GM21723 (cell line): ENCODE measurements at regions not wholly inside any gene's neighbourhood (a gene's known extent, or its start where the extent isn't known, plus 50 kb on each side); places are given as distances from the start of the nearest gene placed in this dataset.

ENCODE experiments used
- ATAC-seq: cut with Tn5 transposase; IDR thresholded peaks from one replicate; pipeline ENCODE4 v1.9.1; 2021; ENCODE audit warnings: mild to moderate bottlenecking, moderate library complexity; ENCODE audit not compliant: unreplicated experiment

DNA sequence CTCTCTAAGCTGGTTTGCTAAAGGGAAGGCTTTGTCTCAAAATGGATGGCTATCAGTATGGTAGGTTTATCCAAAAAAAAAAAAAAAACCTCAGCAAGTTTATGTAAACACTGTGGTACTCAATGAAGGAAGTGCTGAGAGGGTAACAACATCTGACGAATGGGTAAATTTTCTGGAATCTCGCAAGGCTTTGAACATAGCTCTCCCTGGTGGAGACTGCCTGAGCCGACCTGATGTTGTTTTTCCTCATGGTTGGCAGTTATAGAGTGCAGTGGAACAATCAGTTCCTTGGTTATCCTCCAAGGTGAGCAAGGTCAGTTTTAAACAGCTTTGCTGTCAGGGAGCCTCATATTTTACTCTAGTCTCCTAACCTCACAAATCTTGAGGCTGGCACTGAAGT is 94.6 kb downstream of the ZPLD1 start:
- ATAC-seq, result no peak

DNA sequence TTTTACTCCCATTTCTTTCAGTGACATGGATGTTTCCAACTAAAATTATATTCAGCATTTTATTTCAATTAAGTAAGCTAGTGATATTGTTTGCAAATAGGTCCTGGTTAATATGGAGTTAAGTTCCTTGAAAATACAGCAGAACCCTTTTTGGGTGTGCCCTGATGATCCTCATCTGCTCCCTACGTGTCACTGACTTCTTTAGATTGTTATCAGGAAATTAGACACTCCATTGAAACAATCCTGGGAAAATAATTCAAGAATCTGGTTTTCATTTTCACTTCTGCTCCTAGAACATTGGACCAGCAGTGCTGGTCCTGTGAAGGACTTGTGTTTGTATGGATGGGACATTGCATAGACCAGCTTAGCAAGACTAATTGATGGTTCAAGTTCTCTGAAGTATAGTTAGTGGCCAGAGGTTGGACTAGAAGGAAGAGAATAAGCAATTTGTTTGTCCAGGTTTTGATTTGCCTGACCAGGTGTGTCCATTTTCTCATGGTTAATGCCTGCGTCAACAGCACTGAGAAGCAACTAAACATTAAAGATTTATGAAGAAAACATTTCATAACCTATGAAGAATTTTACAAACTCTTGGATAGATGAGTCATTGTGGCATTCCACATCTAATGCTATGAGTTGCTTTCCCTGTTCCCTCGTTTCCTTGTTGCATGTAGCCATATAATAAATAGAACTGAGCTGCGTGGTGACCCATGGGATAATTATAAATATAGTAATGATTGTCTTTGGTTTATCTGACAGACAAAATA is 95.8 kb downstream of the ZPLD1 start:
- ATAC-seq, result no peak

DNA sequence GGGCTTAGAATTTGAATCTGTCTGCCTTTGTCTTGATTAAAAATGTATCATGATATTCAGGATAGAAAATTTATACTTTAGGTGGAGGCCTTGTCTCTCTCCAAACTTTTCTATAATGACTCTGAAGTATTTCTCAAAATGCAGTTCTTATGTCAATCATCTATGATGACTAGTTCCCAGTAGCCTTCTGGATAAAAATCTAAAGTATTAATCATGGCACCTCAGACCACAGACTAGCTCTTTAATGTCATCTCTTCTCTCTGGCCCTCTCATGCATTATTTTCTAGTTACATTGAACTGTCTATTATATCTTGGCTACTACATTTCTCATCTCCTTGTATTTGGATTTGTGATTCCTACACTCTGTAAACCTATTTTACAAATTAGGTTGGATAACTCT is 96.9 kb downstream of the ZPLD1 start:
- no peak for ATAC-seq

DNA sequence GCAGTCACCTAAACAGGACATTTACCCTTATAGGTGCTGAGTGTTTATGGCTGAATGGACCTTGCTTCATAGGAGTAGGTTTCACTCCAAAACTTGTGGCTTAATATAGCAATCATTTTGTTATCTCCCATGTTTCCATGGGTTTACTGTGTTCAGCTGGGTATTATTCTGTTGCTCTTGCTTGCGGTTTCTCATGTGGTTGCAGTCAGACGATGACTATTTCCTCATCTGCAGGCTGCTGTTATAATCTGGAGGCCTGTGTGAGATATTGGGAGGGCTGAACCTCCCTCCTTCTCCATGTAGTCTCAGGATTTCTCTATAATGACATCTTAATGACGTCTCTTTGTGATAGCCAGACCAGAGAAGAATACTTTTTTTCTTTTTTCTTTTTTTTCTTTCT is 98.1 kb downstream of the ZPLD1 start:
- ATAC-seq, result no peak

DNA sequence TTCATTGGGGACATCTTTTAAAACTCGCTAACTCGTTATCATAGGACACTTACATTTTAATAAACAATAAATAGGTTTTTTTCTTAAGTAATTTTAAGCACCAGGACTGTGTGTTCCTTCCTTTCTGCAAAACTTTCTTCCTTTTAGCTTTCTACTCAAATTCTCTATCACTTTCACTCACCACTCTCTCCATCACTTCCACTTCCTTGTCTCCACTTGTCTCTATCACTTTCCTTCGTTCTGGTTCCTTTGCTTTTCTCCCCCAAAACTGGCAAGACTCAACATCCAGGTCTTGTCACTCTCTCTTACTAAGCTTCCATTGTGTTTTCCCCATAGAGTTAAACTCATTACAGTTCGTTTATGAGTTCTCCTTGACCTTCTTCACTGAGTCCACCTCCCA is 99.0 kb downstream of the ZPLD1 start:
- ATAC-seq, result no peak

DNA sequence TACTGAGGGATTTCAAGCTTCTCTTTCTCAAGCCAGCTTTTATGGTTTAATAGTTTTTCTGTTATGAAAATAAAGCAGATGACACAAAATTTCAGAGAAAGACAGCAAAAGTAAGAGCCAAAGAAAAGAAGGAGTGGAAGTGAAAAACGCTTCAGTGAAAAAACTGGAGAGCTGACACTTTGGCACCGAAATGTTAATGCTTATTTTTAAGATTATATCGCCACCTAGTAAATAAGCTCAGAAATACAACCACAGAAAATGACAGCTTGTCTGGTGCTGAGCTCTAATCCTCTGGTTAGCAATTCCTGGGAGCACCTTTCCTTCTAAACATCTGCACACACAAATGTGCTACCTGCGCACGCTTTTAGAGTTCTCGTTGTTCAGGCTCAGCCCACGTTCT is 101.6 kb downstream of the ZPLD1 start:
- ATAC-seq, result peak; percentile 84

DNA sequence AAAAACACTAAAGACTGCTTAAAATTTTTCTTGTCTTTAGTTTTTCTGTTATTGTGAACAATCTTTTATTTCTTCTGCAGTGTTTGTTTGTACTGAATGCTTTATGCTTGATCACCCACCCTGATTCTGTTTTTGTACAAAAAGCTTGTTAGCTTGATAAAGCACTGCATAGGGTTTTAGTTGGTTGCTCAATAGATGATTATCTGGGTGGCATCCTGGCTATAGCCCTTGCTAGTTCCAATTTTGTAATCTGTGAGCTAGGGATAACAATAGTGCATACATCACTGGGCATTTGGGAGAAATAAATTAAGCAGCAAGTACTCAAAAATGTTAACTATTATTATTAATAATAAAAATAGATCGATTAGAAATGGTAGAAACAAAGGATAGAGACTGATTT is 102.3 kb downstream of the ZPLD1 start:
- ATAC-seq, result no peak

DNA sequence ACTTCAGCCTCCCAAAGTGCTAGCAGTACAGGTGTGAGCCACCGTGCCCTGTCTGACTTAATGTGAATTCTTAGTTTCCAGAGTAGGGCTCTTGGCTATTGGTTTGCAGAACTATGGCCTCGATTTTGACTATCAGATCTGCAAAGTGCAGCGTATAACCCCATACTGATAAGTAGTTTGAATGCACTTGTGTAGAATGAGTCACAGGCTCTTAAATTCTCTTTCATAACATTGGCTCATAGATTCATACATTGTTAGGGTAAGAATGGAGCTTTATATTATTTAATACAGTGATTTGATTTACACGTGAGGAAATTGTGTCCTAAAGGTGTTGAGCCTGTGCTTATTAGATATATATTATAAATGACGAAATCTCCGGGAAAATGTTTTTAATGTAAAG is 109.9 kb downstream of the ZPLD1 start:
- no peak for ATAC-seq

DNA sequence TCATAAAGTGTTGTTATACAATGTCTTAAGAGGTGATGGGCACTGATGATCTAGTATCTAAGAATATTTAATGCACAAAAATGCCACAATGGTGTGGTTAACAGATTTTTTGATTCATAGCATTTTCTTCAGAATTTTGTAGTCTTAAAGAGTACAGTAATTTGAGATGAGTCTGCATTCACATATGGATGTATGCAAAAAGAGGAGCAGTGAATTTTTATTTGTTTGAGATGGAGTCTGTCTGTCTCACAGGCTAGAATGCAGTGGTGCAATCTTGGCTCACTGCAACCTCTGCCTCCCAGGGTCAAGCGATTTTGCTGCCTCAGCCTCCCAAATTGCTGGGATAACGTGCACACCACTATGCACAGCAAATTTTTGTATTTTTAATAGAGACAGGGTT is 110.5 kb downstream of the ZPLD1 start:
- ATAC-seq, result no peak

DNA sequence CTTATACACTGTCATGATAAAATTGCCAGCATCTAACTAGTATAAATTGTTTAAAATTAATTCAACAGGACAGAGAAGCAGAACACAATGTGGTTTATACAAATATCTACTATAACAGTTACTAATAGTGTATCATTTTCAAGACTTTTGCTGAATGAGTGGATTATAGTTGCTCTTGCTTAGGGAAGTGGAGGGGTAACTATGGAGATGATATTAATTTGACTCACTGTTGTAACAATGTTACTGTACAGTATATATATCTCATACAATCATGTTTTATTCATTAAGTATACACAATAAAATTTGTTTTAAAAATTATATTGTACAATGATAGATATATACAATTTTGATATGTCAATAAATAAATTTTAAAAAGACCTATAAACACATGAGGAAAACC is 119.1 kb downstream of the ZPLD1 start:
- no peak for ATAC-seq

DNA sequence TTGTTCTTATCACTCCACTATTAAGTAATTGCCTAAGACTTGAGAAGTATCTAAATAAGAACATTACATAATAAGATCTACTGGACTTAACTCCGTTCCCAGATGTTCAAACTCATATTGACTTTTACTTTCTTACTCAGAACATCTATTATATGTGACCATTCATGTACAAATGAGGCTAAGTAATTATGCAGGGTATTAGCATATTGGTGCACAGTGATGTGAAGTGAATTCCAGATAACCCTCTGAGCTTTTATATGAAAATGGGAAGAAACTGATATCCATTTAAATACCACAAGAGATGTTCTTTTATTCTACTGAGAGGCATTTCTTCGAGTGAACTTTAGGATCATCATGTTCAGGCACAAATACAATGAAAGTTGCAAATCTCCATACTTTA is 135.7 kb downstream of the ZPLD1 start:
- ATAC-seq, result no peak

DNA sequence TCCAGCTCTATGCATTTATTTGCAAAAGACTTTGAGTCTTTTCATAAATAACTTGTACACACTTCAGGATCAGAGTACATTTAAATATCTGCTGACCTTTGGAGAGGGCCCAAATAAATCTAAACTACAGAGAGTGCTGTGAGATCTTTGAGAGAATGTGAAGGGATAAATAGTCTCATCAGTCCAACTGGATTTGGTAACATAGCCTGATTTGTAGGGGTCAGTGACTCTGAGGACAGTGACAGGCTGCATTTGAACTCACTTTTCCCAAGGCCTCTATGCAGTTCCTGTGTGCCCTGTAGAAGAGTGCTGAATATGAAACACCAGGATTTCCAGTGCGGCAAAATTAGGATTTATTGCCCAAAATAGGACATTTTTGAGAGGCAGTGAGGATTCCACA is 136.2 kb downstream of the ZPLD1 start:
- ATAC-seq, result no peak

DNA sequence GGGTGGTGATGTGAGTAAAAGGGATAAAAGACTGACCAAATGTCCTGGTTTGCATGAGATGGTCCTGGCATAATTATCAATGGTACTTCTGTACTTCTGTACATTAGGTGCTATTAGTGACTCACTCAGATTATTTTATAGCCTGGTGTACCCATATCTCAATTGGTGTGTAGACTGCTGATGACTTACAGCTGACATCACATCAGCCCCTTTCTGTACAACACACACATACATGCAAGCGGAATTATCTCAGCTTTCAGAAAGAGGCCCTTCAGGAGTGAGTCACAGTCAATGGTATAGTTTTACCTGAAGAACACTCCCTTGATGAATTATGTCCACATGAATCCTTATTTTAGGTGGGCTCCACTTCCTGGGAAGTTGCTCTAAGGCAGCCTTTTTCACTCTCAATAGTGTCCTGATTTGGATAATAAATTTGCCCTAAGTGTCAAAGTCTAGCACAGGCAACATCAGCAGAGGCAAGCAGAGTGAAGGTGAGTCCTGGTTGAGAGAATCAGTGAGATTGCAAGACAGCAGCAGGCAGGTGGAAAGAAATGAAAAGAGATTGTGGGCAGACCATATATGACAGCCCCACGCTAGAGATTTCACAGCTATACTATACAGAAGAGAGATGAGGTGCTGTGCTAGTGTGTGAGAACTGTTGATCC is 137.0 kb downstream of the ZPLD1 start:
- no peak for ATAC-seq

DNA sequence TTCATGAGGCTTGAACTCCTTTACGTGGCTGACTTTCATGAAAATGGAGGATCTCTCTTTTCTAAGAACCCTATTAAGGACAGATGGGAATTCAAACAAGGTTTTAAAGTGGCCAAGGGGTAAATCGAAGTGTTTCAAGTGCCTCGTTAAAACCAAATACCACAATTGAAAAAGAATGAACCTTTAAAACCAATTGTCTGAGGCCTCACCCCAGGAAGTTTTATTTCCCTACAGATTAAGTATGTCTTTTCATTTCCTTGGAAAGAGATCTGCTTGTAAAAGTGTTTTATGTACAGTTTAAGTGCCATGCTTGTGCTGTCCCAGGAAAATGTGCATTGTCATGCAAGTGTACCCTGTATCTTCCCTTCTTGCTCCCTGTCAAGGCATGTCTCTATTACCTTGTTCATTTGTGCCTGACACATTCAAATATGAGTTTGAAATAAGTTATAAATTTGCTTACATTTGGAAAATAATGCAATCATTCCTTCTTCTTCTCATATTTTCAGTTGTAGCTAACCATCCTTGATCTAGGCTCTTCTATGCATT is 138.7 kb downstream of the ZPLD1 start:
- ATAC-seq, result no peak

DNA sequence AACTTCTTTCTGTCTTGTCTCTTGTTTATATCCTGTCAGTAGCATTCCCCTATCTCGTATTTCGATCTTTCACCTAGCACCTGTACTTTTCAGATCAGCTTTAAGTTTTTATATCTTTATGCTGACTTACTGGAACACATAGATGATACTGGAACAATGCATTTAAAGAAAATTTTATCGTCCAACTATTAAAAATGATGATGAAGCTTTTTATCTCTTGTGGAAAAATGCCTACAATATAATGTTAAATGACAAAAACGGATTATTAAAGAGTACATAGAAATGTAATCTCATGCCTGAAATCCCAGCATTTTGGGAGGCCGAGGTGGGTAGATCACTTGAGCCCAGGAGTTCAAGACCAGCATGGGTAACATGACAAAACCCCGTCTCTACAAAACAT is 139.5 kb downstream of the ZPLD1 start:
- no peak for ATAC-seq

DNA sequence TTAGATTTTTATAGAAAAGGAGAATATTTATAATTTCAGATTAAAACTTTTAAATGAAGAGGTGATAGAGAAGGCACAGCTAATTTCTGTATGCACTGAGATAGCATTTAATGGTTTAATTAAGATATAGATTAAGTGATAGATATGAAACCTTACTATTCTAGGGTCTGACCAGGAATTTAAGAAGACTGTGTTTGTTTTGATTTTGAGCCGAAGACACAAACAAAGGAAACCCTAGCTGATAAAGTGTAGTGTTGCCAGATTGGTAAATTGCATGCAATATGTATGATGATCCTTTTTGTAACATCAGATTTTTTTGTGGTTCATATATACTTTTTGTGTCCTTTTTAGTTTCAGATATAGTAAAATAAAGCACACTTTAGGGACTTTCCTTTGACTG is 141.8 kb downstream of the ZPLD1 start:
- no peak for ATAC-seq

DNA sequence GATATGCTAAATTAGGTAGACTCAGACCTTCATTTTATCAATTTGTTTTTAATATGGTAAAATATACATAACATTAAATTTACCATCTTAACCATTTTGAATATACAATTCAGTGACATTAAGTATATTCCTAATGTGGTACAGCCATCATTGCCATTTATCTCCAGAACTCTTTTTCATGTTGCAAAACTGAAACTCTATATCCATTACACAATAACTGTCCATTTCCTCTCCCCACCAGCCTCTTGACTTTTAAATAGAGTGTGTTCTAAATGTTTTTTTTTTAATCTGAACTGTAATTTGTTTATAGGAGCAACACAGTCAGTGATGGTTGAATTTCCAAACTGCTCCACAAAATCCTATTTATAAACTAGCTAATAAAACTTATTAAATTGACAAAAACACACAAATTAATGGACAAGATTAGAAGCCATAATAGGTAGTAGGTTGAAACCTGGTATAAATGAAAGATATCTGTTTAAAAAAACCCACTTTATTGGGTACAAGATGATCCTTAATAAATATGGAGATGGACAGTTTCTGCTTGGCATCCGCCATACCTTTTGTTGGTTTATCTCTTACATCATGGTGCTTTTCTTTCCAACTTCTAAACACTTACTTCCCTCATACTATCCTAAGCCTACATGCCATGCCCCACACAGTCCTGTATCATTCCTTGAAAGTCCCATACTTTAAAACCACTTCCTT is 142.4 kb downstream of the ZPLD1 start:
- ATAC-seq, result no peak

DNA sequence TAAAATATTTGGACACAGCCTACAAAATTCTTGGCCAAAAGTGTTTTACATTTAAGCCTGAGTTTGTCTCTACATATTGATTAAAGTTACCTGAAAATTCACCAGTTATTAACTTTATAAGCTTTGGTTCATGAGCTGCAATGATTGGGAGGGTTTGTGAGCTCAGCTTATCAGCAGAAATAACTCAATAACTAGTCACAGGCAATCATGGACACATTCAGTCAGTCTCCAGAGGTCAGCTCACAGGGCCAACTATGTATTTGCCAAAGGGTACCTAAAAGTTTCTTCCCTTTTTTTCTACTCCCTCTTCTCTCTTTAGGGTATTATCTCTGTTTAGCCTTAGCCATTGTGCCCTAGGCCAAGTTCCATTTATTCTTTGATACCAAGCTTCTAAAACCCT is 145.9 kb downstream of the ZPLD1 start:
- ATAC-seq, result no peak

DNA sequence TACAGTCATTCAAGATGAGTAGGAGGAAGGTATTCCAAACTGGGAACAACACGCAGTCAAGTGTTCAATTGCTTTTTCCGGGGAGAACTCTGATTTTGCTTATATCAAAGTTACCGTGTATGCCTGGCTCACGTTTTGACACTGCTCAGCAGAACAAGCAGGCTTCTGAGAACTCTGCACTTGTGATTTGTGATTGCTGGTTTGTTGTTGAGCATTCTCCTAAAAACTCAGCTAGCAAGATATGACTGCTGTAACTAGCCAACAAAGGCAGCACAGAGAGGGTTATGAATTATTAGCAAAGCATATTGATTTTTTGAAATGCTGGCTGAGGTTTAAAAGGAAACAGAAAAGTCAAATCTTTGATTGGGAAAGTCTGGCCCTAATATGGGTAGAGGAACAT is 151.7 kb downstream of the ZPLD1 start:
- ATAC-seq, result no peak

DNA sequence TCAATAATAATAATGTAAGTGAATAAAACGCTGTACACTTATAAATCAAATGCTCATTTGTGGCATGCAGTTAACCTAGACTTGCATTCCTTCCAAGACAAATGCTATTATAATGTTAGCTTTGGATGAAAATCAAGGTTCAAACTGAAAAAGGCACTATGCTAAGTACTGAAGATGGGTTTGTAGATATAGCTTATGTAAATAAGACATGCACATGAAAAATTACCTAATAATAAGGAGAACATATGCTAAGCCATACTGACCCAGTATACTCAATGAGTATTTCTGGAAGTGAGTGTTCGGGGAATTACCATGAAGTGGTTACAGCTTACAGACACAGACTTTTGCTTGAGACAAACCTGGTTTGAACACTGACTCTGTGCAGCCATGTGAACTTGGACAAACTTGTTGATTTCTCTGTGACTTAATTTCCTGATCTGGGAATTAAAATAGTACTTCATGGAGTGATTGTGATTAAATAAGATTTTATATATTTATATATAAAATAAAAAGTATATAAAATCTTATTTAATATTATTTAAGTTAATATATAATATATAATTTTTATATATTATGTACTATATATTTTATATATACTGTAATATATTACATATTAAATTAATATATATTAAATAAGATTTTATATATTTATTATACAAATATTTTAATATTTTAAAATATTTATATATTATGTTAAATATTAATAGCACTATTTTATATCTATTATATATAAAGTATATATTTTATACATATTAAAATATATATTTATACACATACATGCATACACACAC is 159.2 kb downstream of the ZPLD1 start:
- ATAC-seq, result no peak

DNA sequence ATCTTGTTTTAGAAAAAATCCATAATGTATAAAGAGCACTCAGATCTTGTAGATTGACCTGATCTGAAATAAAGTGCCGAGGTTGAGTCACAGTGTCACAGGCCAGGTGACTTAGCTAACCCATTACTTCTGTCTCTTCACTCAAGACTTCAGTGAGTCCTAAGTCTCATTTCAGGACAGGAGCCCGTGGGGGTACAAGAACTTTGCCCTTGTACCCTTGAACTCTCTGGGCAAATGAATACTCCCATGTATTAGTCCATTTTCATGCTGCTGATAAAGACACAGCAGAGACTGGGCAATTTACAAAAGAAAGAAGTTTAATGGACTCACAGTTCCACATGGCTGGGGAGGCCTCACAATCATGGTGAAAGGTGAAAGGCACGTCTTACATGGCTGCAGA is 160.2 kb downstream of the ZPLD1 start:
- no peak for ATAC-seq
